Right cardiac atrium (tissue), 5 donors: ENCODE measurements at regions not wholly inside any gene's neighbourhood (a gene's known extent, or its start where the extent isn't known, plus 50 kb on each side); places are given as distances from the start of the nearest gene placed in this dataset.
"Not testable (repeated sequence)": the region's sequence is repeated elsewhere in the genome, so short reads cannot be mapped to it uniquely, and the experiment has no call there.

Source experiments
- ATAC-seq, 2 donors: fragments of 200-7000 bp; cut with Tn5 transposase; one replicate each; pipeline versions ENCODE4 v1.8.0 to v1.9.1; 2020; ENCODE audit warnings: moderate library complexity in 2 of 2, mild to moderate bottlenecking in 1 of 2
- DNase-seq, 3 donors: peaks; one replicate each; pipeline ENCODE4 v3.0.0-alpha.2; 2020
- H3K27ac ChIP-seq: one replicate; pipeline ENCODE4 v1.5.1; 2013; ENCODE audit warnings: mild to moderate bottlenecking, low read length, control low read depth, moderate library complexity
- H3K27me3 ChIP-seq: one replicate; pipeline ENCODE4 v1.6.1; 2013; ENCODE audit not compliant: control insufficient read depth, insufficient read depth
- H3K4me1 ChIP-seq: one replicate; pipeline ENCODE4 v1.6.1; 2013; ENCODE audit warnings: low read length; ENCODE audit not compliant: control insufficient read depth, insufficient read depth
- H3K4me3 ChIP-seq: one replicate; pipeline ENCODE4 v1.5.1; 2013; ENCODE audit warnings: low read length, control low read depth
- H3K9me3 ChIP-seq: one replicate; pipeline ENCODE4 v1.6.1; 2013; ENCODE audit warnings: low read length; ENCODE audit not compliant: control insufficient read depth
- WGBS: extraction: QIAGEN DNeasy Blood & Tissue Kit; methylation state at CpG from one replicate; pipeline ENCODE4 v1.1.7; 2013; 5-methylcytosine and 5-hydroxymethylcytosine counted together
- intact Hi-C, 4 donors: fragments of 100-400 bp; cut with DNase I; formaldehyde crosslinking; loops; one replicate each; pipeline versions ENCODE4 v1.11.0 to v1.14.0; 2022 to 2023
- donor health status: healthy with polysubstance abuse.
- donor health status: DM: no; HTN: yes; CAD: no.
- donor health status: DM: no; HTN: no; CAD: no.
- donor health status: DM: no; HTN: yes; CAD: no; lungs with severe emphysema.
- donor health status: DM: yes; HTN: yes; CAD: no.

- no peaks in the 10 kb centered on the region for H3K27me3 ChIP-seq
- ATAC-seq (no peak), DNase-seq (no peak)
- H3K4me3 ChIP-seq = no peak overlapping the region
- no peaks in the 10 kb centered on the region for H3K4me1 ChIP-seq
- intact Hi-C loops = no loop called here
- no peaks in the 10 kb centered on the region for H3K9me3 ChIP-seq
- 83% methylated on average over 13 of the region's 13 CpGs for WGBS
- H3K27ac ChIP-seq = no peak overlapping the region
Observed at GRCh38 chr7:68846811-68847325, 751.4 kb upstream of the AUTS2 start.

- Histone ChIP-seq H3K27ac (no peak overlapping the region), H3K4me3 (no peak overlapping the region), H3K9me3 (no peaks in the 10 kb centered on the region), H3K27me3 (no peaks in the 10 kb centered on the region), H3K4me1 (no peaks in the 10 kb centered on the region)
- WGBS = 76% methylated on average over 6 of the region's 6 CpGs
- intact Hi-C loops = no loop called here
- ATAC-seq = no peak
- no peak for DNase-seq
Observed at GRCh38 chr7:68853254-68853653, 745.0 kb upstream of the AUTS2 start.

DNA sequence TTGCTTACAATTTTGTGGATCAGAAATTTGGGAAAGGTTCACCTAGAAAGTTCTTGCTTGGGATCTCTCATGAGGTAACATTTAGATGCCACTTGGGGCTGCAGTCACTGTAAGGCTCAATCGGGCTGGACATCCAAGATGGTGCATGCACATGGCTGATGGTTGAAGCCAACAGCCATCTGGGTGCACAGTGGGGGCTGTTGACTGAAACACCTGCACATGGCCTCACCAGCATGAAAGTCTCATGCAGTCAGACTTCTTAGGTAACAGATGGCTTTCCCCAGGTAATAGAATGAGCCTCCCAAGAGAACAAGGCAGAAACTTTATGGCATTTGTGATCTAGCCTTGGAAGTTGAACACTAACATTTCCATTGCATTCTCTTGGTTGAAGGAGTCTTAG lies 740.7 kb upstream of the AUTS2 start:
- no peak for ATAC-seq
- Histone ChIP-seq H3K4me1 (no peaks in the 10 kb centered on the region), H3K4me3 (no peak overlapping the region), H3K27ac (no peak overlapping the region), H3K9me3 (no peaks in the 10 kb centered on the region), H3K27me3 (no peaks in the 10 kb centered on the region)
- WGBS = 89% methylated on average over 1 of the region's 1 CpG
- DNase-seq = no peak
- intact Hi-C loops = no loop called here

DNA sequence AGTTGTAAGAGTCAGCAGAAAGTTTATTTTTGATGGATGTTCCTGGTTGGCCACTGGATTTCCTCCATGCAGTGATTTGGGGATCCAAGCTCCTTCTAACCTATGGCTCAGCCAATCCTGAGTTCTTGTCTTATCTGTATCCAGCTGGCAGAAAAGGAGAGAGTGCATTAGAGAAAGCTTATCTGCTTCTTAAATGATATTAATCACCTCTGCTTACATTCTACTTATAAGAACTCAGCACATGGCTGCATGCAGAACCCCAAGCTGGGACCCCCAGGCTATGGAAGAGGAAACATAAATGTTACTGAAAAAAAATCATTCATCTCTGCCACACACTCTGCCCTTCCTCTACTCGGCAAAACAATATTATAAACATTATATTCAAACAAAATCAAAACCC lies 739.8 kb upstream of the AUTS2 start:
- Histone ChIP-seq H3K27me3 (no peaks in the 10 kb centered on the region), H3K4me1 (no peaks in the 10 kb centered on the region), H3K4me3 (no peak overlapping the region), H3K9me3 (no peaks in the 10 kb centered on the region), H3K27ac (no peak overlapping the region)
- no peak for DNase-seq
- ATAC-seq = no peak
- intact Hi-C loops = no loop called here
- 82% methylated on average over 1 of the region's 1 CpG for WGBS

GRCh38 chr7:68861171-68861570 lies 737.1 kb upstream of the AUTS2 start:
- no peak for ATAC-seq
- no peak for DNase-seq
- Histone ChIP-seq H3K9me3 (no peaks in the 10 kb centered on the region), H3K4me3 (no peak overlapping the region), H3K27me3 (no peaks in the 10 kb centered on the region), H3K4me1 (no peaks in the 10 kb centered on the region), H3K27ac (no peak overlapping the region)
- intact Hi-C loops = no loop called here
- WGBS = 91% methylated on average over 7 of the region's 7 CpGs

DNA sequence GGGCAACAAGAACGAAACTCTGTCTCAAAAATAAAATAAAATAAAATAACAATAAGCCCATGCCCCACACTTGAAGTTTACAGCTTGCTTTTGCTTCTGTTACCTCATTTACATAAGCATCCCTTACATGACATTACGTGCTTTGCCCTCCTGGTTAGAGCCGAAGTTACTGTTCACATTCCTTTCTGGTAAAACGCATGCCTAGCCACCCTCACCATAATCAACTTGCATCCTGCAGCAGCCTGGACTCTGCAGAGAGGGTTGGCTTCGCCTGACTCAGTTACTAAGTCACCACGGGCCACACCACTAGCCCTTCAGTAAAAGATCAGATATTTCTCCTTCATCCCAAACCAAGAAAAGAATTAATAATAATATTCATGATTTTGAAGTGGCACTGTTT lies 736.0 kb upstream of the AUTS2 start:
- intact Hi-C loops = no loop called here

DNA sequence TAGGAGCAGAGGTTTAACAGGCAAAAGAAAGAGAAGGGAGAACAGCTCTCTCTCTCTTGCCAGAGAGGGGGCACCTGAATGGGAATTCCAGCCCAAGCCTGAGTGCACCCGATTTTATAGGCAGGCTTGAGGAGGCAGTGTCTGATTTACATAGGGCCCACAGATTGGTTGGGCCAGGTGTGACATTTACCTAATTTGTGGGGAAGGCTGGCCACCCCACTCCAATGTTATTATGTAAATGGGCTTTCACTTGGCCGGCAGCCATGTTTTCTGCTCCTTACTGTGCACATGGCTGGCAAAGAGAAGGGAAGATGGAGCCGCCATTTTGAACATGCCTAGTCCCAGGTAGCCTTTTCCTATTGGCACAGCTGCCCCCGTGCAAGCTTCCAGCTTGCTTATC lies 735.5 kb upstream of the AUTS2 start:
- Histone ChIP-seq H3K9me3 (no peaks in the 10 kb centered on the region), H3K4me3 (no peak overlapping the region), H3K27ac (no peak overlapping the region), H3K27me3 (no peaks in the 10 kb centered on the region), H3K4me1 (no peaks in the 10 kb centered on the region)
- intact Hi-C loops = no loop called here
- 81% methylated on average over 4 of the region's 4 CpGs for WGBS
- no peak for ATAC-seq
- no peak for DNase-seq

More for the DNA sequence above, 736.0 kb upstream of the AUTS2 start:
- no peaks in the 10 kb centered on the region for H3K4me1 ChIP-seq
- no peak overlapping the region for H3K4me3 ChIP-seq
- H3K9me3 ChIP-seq = no peaks in the 10 kb centered on the region
- no peak for DNase-seq
- 93% methylated on average over 6 of the region's 6 CpGs for WGBS
- H3K27ac ChIP-seq = no peak overlapping the region
- ATAC-seq = no peak
- H3K27me3 ChIP-seq = no peaks in the 10 kb centered on the region

- DNase-seq (no peak), ATAC-seq (no peak)
- no peaks in the 10 kb centered on the region for H3K27me3 ChIP-seq
- no peak overlapping the region for H3K4me3 ChIP-seq
- intact Hi-C loops = no loop called here
- 58% methylated on average over 6 of the region's 6 CpGs for WGBS
- H3K27ac ChIP-seq = no peak overlapping the region
- no peaks in the 10 kb centered on the region for H3K4me1 ChIP-seq
- H3K9me3 ChIP-seq = no peaks in the 10 kb centered on the region
Observed at GRCh38 chr7:68865351-68866199, 732.7 kb upstream of the AUTS2 start.

DNA sequence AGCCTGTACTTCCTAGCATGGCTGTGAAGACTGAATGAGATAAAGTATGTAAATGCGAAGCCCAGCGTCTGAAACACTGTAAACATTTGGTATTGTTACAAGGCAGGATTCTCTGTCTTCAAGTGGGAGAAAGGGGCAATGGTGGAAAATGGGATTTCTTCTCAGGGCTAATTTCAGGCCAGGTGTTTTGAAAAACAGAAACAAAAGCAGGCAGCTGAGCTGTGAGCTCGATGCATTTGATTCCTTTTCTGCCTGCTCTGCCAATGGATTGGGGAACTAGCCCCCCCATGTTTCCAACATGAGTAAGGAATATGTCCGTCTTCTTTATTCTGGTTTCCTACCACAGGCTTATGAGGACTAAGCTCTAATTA lies 732.1 kb upstream of the AUTS2 start:
- no peak for DNase-seq
- H3K4me3 ChIP-seq = no peak overlapping the region
- H3K27ac ChIP-seq = no peak overlapping the region
- no peak for ATAC-seq
- no peaks in the 10 kb centered on the region for H3K9me3 ChIP-seq
- 57% methylated on average over 4 of the region's 4 CpGs for WGBS
- H3K4me1 ChIP-seq = no peaks in the 10 kb centered on the region
- intact Hi-C loops = no loop called here
- H3K27me3 ChIP-seq = no peaks in the 10 kb centered on the region

- intact Hi-C loops, DNase-seq, H3K27ac ChIP-seq, H3K4me1 ChIP-seq, H3K9me3 ChIP-seq, H3K27me3 ChIP-seq, ATAC-seq, H3K4me3 ChIP-seq: not testable (repeated sequence)
- 71% methylated on average over 3 of the region's 3 CpGs for WGBS
Observed at GRCh38 chr7:68866721-68867120, 731.6 kb upstream of the AUTS2 start.

GRCh38 chr7:68868978-68869377 lies 729.3 kb upstream of the AUTS2 start:
- intact Hi-C loops = no loop called here
- ATAC-seq = no peak
- Histone ChIP-seq H3K4me1 (no peaks in the 10 kb centered on the region), H3K9me3 (no peaks in the 10 kb centered on the region), H3K27ac (no peak overlapping the region), H3K4me3 (no peak overlapping the region), H3K27me3 (no peaks in the 10 kb centered on the region)
- 69% methylated on average over 6 of the region's 6 CpGs for whole genome bisulfite sequencing
- no peak for DNase-seq

DNA sequence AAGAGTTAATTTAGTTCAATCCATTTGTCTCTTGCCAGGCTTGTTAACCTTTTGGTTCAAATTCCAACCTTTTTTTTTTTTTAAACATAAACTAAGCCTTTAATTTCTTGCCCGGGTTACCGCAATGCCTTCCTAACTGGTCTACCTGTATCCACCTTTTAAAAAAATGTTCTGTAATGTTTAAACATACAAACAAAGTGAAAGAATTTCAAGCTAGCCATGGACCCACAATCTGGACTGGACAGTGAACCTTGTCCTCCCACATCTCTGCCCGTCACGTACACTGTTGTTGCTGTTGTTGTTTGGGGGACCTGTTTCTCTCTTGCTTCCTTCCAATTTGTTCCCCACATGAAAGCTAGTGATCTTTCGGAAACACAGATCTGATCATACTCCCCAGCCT lies 724.7 kb upstream of the AUTS2 start:
- no peak for ATAC-seq
- H3K27me3 ChIP-seq = no peaks in the 10 kb centered on the region
- no peak overlapping the region for H3K27ac ChIP-seq
- DNase-seq = no peak
- intact Hi-C loops = no loop called here
- WGBS = 92% methylated on average over 5 of the region's 5 CpGs
- no peaks in the 10 kb centered on the region for H3K9me3 ChIP-seq
- no peak overlapping the region for H3K4me3 ChIP-seq
- no peaks in the 10 kb centered on the region for H3K4me1 ChIP-seq
